Tibial nerve (tissue), 3 donors: ENCODE measurements at regions not wholly inside any gene's neighbourhood (a gene's known extent, or its start where the extent isn't known, plus 50 kb on each side); places are given as distances from the start of the nearest gene placed in this dataset.

Experiments used
- CTCF ChIP-seq, 5 experiments: fragments of 200-600 bp in 3 of 5; fragments of 450-650 bp in 2 of 5; sonication (generic) in 3 of 5; IDR thresholded peaks; one replicate each; pipeline ENCODE4 v1.5.1; 2016 to 2019; ENCODE audit warnings: antibody characterized with exemption in 5 of 5, mild to moderate bottlenecking in 3 of 5, moderate library complexity in 2 of 5
- POLR2A ChIP-seq, 2 donors: fragments of 450-650 bp; IDR thresholded peaks; one replicate each; pipeline ENCODE4 v1.6.1; 2017; ENCODE audit warnings: antibody characterized with exemption in 2 of 2, mild to moderate bottlenecking in 2 of 2, moderate library complexity in 2 of 2

- no peak for TF ChIP-seq CTCF (IDR thresholded peaks at IDR 0.05)
- TF ChIP-seq POLR2A (IDR thresholded peaks at IDR 0.05) = no peak
Measured at GRCh38 chr5:57671371-57671770, 188.8 kb upstream of the ACTBL2 start.
